GM12872 (cell line): ENCODE measurements at regions not wholly inside any gene's neighbourhood (a gene's known extent, or its start where the extent isn't known, plus 50 kb on each side); places are given as distances from the start of the nearest gene placed in this dataset.

Experiments
- TF ChIP-seq, protein P1 (sequence below): IDR thresholded peaks from 3 replicates; pipeline ENCODE4 v1.5.1; 2011; ENCODE audit warnings: low read depth, mild to moderate bottlenecking, low read length, moderate library complexity; ENCODE audit not compliant: insufficient read depth

- TF ChIP-seq, protein P1, sequence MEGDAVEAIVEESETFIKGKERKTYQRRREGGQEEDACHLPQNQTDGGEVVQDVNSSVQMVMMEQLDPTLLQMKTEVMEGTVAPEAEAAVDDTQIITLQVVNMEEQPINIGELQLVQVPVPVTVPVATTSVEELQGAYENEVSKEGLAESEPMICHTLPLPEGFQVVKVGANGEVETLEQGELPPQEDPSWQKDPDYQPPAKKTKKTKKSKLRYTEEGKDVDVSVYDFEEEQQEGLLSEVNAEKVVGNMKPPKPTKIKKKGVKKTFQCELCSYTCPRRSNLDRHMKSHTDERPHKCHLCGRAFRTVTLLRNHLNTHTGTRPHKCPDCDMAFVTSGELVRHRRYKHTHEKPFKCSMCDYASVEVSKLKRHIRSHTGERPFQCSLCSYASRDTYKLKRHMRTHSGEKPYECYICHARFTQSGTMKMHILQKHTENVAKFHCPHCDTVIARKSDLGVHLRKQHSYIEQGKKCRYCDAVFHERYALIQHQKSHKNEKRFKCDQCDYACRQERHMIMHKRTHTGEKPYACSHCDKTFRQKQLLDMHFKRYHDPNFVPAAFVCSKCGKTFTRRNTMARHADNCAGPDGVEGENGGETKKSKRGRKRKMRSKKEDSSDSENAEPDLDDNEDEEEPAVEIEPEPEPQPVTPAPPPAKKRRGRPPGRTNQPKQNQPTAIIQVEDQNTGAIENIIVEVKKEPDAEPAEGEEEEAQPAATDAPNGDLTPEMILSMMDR, result no peak
Measured at GRCh38 chr18:78664048-78664447, 315.6 kb upstream of the SALL3 start.

- TF ChIP-seq, protein P1, result no peak
Measured at GRCh38 chr18:78664848-78665247, 314.8 kb upstream of the SALL3 start.

DNA sequence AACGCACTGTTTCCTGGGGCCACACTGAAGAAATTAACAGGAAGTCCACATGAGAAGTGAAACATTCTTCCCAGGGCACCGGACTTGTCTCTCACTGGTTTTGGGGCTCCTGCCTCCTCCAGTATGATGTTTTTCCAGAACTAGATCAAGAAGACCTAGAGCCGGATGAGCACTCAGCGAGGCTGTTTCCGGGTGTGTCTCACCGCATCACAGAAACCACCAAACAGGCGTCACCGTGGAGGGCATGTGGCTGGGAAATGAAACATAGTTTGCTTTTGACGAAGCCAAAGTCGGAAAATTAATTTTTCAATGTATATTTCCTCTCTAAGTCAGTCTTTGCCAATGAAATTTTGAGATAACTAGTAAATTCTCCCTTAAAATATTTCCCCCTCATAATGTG, 314.0 kb upstream of the SALL3 start:
- TF ChIP-seq, protein P1, result no peak

- TF ChIP-seq, protein P1, result no peak
Measured at GRCh38 chr18:78666666-78667335, 312.8 kb upstream of the SALL3 start.

- TF ChIP-seq, protein P1, result no peak
Measured at GRCh38 chr18:78670778-78671391, 308.7 kb upstream of the SALL3 start.

DNA sequence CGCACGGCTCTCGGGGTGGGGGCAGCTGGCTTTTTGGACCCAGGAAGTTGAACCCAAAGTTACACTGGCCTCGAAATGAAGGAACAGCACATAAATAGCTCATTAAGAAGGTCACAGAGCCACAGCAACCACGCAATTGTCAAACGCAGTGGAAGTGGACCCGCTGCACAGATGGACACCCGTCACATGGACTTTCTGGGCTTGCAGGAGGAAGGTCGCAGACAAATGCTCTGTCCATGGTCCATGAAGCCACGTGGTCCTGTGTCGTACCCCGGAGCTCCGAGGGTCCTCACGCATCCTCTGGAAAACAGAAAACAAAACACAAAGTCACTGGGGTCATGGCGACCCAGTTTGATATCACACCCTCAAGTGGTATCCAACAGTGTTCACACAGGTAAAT, 308.1 kb upstream of the SALL3 start:
- TF ChIP-seq, protein P1, result no peak

DNA sequence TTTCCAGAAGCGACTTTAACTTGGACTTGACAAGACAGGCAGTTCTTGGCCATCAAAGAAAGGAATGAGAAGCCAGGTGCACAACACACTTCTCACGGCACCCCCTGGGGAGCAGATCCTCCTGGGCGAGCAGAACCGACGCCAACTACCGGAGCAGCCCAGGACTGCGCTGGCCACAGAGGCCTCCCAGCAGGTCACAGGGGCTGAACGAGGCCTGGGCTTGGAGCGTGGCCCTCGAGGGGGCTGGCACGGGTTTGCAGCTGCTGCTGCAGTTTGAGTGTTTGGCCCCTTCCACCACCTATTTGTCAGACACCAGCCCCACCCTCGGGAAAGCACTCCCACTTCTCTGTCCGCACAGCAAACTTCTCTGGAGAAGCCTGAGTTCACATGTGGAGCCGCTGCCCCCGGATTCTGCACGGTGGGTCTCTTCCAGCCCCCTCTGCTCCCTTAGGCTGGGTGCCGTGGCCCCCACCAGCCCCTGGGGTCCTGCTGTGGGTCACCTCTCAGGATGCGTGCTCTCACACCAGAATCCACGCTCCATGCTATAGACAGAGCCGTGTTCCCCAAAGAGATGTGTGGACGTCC, 306.7 kb upstream of the SALL3 start:
- TF ChIP-seq, protein P1, result no peak
